ENCODE measurements at regions not wholly inside any gene's neighbourhood (a gene's known extent, or its start where the extent isn't known, plus 50 kb on each side); places are given as distances from the start of the nearest gene placed in this dataset.

- ATAC-seq (no peak), DNase-seq (no peak)
- Histone ChIP-seq H3K4me1 (ENCODE audit: control insufficient read depth, insufficient read depth, low read length) (no peaks in the 10 kb centered on the region), H3K36me3 (ENCODE audit: control insufficient read depth, insufficient read depth, low read length) (no peaks in the 10 kb centered on the region), H3K27me3 (ENCODE audit: control insufficient read depth, insufficient read depth, low read length) (no peaks in the 10 kb centered on the region), H3K27ac (ENCODE audit: low read length) (no peak overlapping the region), H3K4me3 (ENCODE audit: low read length) (no peak overlapping the region), H3K9me3 (ENCODE audit: control insufficient read depth, insufficient read depth, low read length) (no peaks in the 10 kb centered on the region)
- no peak for TF ChIP-seq CTCF (IDR thresholded peaks at IDR 0.05)
- Mint-ChIP-seq H3K4me3 (no peak overlapping the region), H3K27me3 (ENCODE audit: low read depth in 2 of 2) (peaks cover 7 to 31% of the 10 kb centered on the region in 2 donors), H3K9me3 (no peaks in the 10 kb centered on the region), H3K27ac (no peak overlapping the region), H3K4me1 (peaks cover 0 to 4% of the 10 kb centered on the region in 2 donors), H3K36me3 (no peaks in the 10 kb centered on the region)
- intact Hi-C loops (cut with micrococcal nuclease), result no loop called here
- 90% methylated on average over 4 of the region's 5 CpGs for WGBS (ENCODE audit: insufficient coverage)
Observed at GRCh38 chr1:221437926-221438325, 304.0 kb downstream of the DUSP10 start.

- peaks cover 0 to 4% of the 10 kb centered on the region in 2 donors for H3K4me1 Mint-ChIP-seq
- H3K4me1 ChIP-seq (ENCODE audit: control insufficient read depth, insufficient read depth, low read length), result no peaks in the 10 kb centered on the region
- DNase-seq, result peak in 1 of 2 donors; percentile 56
- no peak overlapping the region for H3K27ac Mint-ChIP-seq
- peak; percentile 43 to 73 (median 62) for ATAC-seq
- no peaks in the 10 kb centered on the region for H3K9me3 Mint-ChIP-seq
- no peaks in the 10 kb centered on the region for H3K27me3 ChIP-seq (ENCODE audit: control insufficient read depth, insufficient read depth, low read length)
- no peak overlapping the region for H3K4me3 Mint-ChIP-seq
- 15% methylated on average over 2 of the region's 4 CpGs for WGBS (ENCODE audit: insufficient coverage)
- no peak overlapping the region for H3K27ac ChIP-seq (ENCODE audit: low read length)
- H3K36me3 ChIP-seq (ENCODE audit: control insufficient read depth, insufficient read depth, low read length), result no peaks in the 10 kb centered on the region
- H3K27me3 Mint-ChIP-seq (ENCODE audit: low read depth in 2 of 2), result peaks cover 7 to 40% of the 10 kb centered on the region in 2 donors
- H3K9me3 ChIP-seq (ENCODE audit: control insufficient read depth, insufficient read depth, low read length), result no peaks in the 10 kb centered on the region
- TF ChIP-seq CTCF (IDR thresholded peaks at IDR 0.05), result no peak
- intact Hi-C loops (cut with micrococcal nuclease), result no loop called here
- no peaks in the 10 kb centered on the region for H3K36me3 Mint-ChIP-seq
- H3K4me3 ChIP-seq (ENCODE audit: low read length), result no peak overlapping the region
Observed at GRCh38 chr1:221439008-221439746, 302.7 kb downstream of the DUSP10 start.

- Histone ChIP-seq H3K4me3 (ENCODE audit: low read length) (no peak overlapping the region), H3K36me3 (ENCODE audit: control insufficient read depth, insufficient read depth, low read length) (no peaks in the 10 kb centered on the region), H3K27me3 (ENCODE audit: control insufficient read depth, insufficient read depth, low read length) (no peaks in the 10 kb centered on the region), H3K4me1 (ENCODE audit: control insufficient read depth, insufficient read depth, low read length) (no peaks in the 10 kb centered on the region), H3K27ac (ENCODE audit: low read length) (no peak overlapping the region), H3K9me3 (ENCODE audit: control insufficient read depth, insufficient read depth, low read length) (no peaks in the 10 kb centered on the region)
- peaks cover 7 to 42% of the 10 kb centered on the region in 2 donors for H3K27me3 Mint-ChIP-seq (ENCODE audit: low read depth in 2 of 2)
- intact Hi-C loops (cut with micrococcal nuclease), result no loop called here
- DNase-seq (peak in 1 of 2 donors; percentile 64), ATAC-seq (peak; percentile 51 to 64 (median 63))
- peaks cover 0 to 4% of the 10 kb centered on the region in 2 donors for H3K4me1 Mint-ChIP-seq
- H3K4me3 Mint-ChIP-seq, result no peak overlapping the region
- peak overlapping the region in 1 of 2 donors; percentile 44 for H3K27ac Mint-ChIP-seq
- H3K36me3 Mint-ChIP-seq, result no peaks in the 10 kb centered on the region
- H3K9me3 Mint-ChIP-seq, result no peaks in the 10 kb centered on the region
- no peak for TF ChIP-seq CTCF (IDR thresholded peaks at IDR 0.05)
- 52% methylated on average over 3 of the region's 4 CpGs for WGBS (ENCODE audit: insufficient coverage)
Observed at GRCh38 chr1:221439747-221440501, 302.0 kb downstream of the DUSP10 start.

All from natural killer cell (primary cell).